ENCODE measurements at regions not wholly inside any gene's neighbourhood (a gene's known extent, or its start where the extent isn't known, plus 50 kb on each side); places are given as distances from the start of the nearest gene placed in this dataset.

- ATAC-seq (ENCODE audit: insufficient number of reproducible peaks, low FRiP score, low read depth) (no peak), DNase-seq (ENCODE audit: low spot score) (no peak)
- Histone ChIP-seq H3K4me1 (ENCODE audit: control insufficient read depth in 1 of 2, low read depth in 2 of 2) (no peaks in the 10 kb centered on the region), H3K27me3 (replicated peaks; ENCODE audit: insufficient read depth) (no peaks in the 10 kb centered on the region), H3K9me3 (no peaks in the 10 kb centered on the region), H3K4me3 (no peak overlapping the region), H3K36me3 (no peaks in the 10 kb centered on the region), H3K27ac (no peak overlapping the region)
- TF ChIP-seq, protein P1, sequence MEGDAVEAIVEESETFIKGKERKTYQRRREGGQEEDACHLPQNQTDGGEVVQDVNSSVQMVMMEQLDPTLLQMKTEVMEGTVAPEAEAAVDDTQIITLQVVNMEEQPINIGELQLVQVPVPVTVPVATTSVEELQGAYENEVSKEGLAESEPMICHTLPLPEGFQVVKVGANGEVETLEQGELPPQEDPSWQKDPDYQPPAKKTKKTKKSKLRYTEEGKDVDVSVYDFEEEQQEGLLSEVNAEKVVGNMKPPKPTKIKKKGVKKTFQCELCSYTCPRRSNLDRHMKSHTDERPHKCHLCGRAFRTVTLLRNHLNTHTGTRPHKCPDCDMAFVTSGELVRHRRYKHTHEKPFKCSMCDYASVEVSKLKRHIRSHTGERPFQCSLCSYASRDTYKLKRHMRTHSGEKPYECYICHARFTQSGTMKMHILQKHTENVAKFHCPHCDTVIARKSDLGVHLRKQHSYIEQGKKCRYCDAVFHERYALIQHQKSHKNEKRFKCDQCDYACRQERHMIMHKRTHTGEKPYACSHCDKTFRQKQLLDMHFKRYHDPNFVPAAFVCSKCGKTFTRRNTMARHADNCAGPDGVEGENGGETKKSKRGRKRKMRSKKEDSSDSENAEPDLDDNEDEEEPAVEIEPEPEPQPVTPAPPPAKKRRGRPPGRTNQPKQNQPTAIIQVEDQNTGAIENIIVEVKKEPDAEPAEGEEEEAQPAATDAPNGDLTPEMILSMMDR (IDR thresholded peaks at IDR 0.05) = no peak
These were observed 842.1 kb downstream of the AACS start for GRCh38 chr12:125907351-125907750.

- Histone ChIP-seq H3K9me3 (no peaks in the 10 kb centered on the region), H3K27me3 (replicated peaks; ENCODE audit: insufficient read depth) (no peaks in the 10 kb centered on the region), H3K27ac (no peak overlapping the region), H3K4me3 (no peak overlapping the region), H3K4me1 (ENCODE audit: control insufficient read depth in 1 of 2, low read depth in 2 of 2) (no peaks in the 10 kb centered on the region), H3K36me3 (no peaks in the 10 kb centered on the region)
- ATAC-seq (ENCODE audit: insufficient number of reproducible peaks, low FRiP score, low read depth) (no peak), DNase-seq (ENCODE audit: low spot score) (no peak)
- TF ChIP-seq, protein P1 (IDR thresholded peaks at IDR 0.05) = no peak
These were observed 854.7 kb downstream of the AACS start for GRCh38 chr12:125919856-125920470.

GRCh38 chr12:125922330-125922729, 857.1 kb downstream of the AACS start:
- no peak for ATAC-seq (ENCODE audit: insufficient number of reproducible peaks, low FRiP score, low read depth)
- no peaks in the 10 kb centered on the region for H3K27me3 ChIP-seq (replicated peaks; ENCODE audit: insufficient read depth)
- H3K4me1 ChIP-seq (ENCODE audit: control insufficient read depth in 1 of 2, low read depth in 2 of 2) = no peaks in the 10 kb centered on the region
- no peak for DNase-seq (ENCODE audit: low spot score)
- no peaks in the 10 kb centered on the region for H3K9me3 ChIP-seq
- TF ChIP-seq, protein P1 (IDR thresholded peaks at IDR 0.05) = no peak
- H3K27ac ChIP-seq = no peak overlapping the region
- H3K36me3 ChIP-seq = no peaks in the 10 kb centered on the region
- H3K4me3 ChIP-seq = no peak overlapping the region

DNA sequence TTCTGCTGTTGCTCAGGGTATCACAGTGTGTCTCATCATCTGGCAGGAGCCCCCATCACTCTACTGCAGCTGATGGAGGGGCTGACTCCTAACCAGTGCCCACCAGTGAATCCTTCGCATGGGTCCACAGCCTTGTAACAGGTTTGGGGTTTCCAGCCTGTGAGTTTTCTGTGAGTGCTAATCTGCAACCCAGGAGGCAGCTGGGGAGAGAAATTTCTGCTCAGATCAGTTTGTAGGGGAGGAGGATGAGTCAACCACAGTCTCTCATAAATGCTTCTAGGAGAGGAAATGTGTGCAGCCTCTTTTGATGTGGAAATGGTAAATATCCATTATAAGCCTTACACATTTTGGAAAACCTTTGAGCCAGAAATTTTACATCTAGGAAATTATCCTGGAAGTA, 871.3 kb downstream of the AACS start:
- no peaks in the 10 kb centered on the region for H3K4me1 ChIP-seq (ENCODE audit: control insufficient read depth in 1 of 2, low read depth in 2 of 2)
- ATAC-seq (ENCODE audit: insufficient number of reproducible peaks, low FRiP score, low read depth) (no peak), DNase-seq (ENCODE audit: low spot score) (no peak)
- no peaks in the 10 kb centered on the region for H3K36me3 ChIP-seq
- TF ChIP-seq, protein P1 (IDR thresholded peaks at IDR 0.05) = no peak
- no peak overlapping the region for H3K4me3 ChIP-seq
- no peak overlapping the region for H3K27ac ChIP-seq
- H3K9me3 ChIP-seq = no peaks in the 10 kb centered on the region
- no peaks in the 10 kb centered on the region for H3K27me3 ChIP-seq (replicated peaks; ENCODE audit: insufficient read depth)

DNA sequence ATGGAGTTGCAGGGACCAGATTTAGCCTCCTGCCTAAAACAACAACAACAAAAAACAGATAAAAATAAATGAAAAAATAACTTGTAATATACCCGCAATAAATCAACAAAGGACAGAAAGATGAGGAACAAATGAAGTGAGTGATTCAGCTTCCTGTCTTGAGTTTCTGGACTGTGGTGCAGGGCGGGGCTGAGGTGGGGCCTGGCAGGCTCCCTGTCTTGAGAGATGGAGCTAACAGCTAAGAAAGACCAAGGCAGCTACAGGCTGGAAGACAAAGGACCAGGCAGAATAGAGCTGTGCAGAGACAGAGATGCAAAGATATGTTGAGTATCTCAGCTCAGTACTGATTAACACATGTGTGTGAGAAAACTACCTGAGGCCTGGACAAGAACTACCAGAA, 879.2 kb downstream of the AACS start:
- no peak for ATAC-seq (ENCODE audit: insufficient number of reproducible peaks, low FRiP score, low read depth)
- DNase-seq (ENCODE audit: low spot score) = no peak
- H3K4me1 ChIP-seq (ENCODE audit: control insufficient read depth in 1 of 2, low read depth in 2 of 2) = no peaks in the 10 kb centered on the region
- H3K27me3 ChIP-seq (replicated peaks; ENCODE audit: insufficient read depth) = no peaks in the 10 kb centered on the region
- H3K36me3 ChIP-seq = no peaks in the 10 kb centered on the region
- TF ChIP-seq, protein P1 (IDR thresholded peaks at IDR 0.05) = no peak
- H3K4me3 ChIP-seq = no peak overlapping the region
- no peak overlapping the region for H3K27ac ChIP-seq
- no peaks in the 10 kb centered on the region for H3K9me3 ChIP-seq
